CD8-positive, alpha-beta memory T cell (primary cell): ENCODE measurements at regions not wholly inside any gene's neighbourhood (a gene's known extent, or its start where the extent isn't known, plus 50 kb on each side); places are given as distances from the start of the nearest gene placed in this dataset.

Source experiments
- CTCF ChIA-PET: fragments of 350-600 bp; sonication (Branson Sonifier 250); formaldehyde crosslinking; loops from one replicate; lab custom pipeline; 2021; ENCODE audit warnings: antibody characterized with exemption; lab: Charles Lee
- POLR2A ChIA-PET: fragments of 350-600 bp; sonication (Branson Sonifier 250); formaldehyde crosslinking; loops from one replicate; lab custom pipeline; 2021; ENCODE audit warnings: antibody characterized with exemption; lab: Charles Lee
- DNase-seq, 5 donors: peaks; one replicate each; pipeline versions ENCODE4 v3.0.0 to v3.0.0-alpha.2; 2020 to 2022; ENCODE audit warnings: mixed read lengths in 1 of 5
- H3K27ac ChIP-seq: one replicate; pipeline ENCODE4 v1.7.0; 2013; ENCODE audit warnings: low read depth, mild to moderate bottlenecking, low read length, moderate library complexity
- H3K27me3 ChIP-seq: 2 replicates; pipeline ENCODE4 v1.7.0; 2013; ENCODE audit warnings: low read length, mild to moderate bottlenecking; ENCODE audit not compliant: insufficient read depth, poor library complexity, severe bottlenecking
- H3K36me3 ChIP-seq: 2 replicates; pipeline ENCODE4 v1.7.0; 2013; ENCODE audit warnings: mild to moderate bottlenecking, low read length, moderate library complexity; ENCODE audit not compliant: insufficient read depth
- H3K4me1 ChIP-seq: 2 replicates; pipeline ENCODE4 v1.7.0; 2013; ENCODE audit warnings: mild to moderate bottlenecking, low read length, moderate library complexity; ENCODE audit not compliant: insufficient read depth
- H3K4me3 ChIP-seq: 2 replicates; pipeline ENCODE4 v1.7.0; 2013; ENCODE audit warnings: mild to moderate bottlenecking, low read length
- H3K9me3 ChIP-seq: 2 replicates; pipeline ENCODE4 v1.7.0; 2013; ENCODE audit warnings: mild to moderate bottlenecking, low read length
- H3K27ac Mint-ChIP-seq, 8 donors: one replicate each; pipeline ENCODE4 v1.8.0; 2020 to 2021; ENCODE audit warnings: mixed read lengths in 8 of 8, mild to moderate bottlenecking in 6 of 8, inconsistent platforms in 3 of 8, moderate library complexity in 3 of 8
- H3K27me3 Mint-ChIP-seq, 2 donors: one replicate each; pipeline ENCODE4 v1.8.0; 2020 to 2021; ENCODE audit warnings: mixed read lengths in 2 of 2, mild to moderate bottlenecking in 1 of 2, moderate library complexity in 1 of 2
- H3K36me3 Mint-ChIP-seq, 3 donors: one replicate each; pipeline ENCODE4 v1.8.0; 2020 to 2021; ENCODE audit warnings: mixed read lengths in 3 of 3, inconsistent platforms in 1 of 3, mild to moderate bottlenecking in 1 of 3
- H3K4me1 Mint-ChIP-seq, 3 donors: one replicate each; pipeline ENCODE4 v1.8.0; 2020 to 2021; ENCODE audit warnings: mixed read lengths in 3 of 3, inconsistent platforms in 1 of 3, mild to moderate bottlenecking in 1 of 3
- H3K4me3 Mint-ChIP-seq, 7 donors: one replicate each; pipeline ENCODE4 v1.8.0; 2020 to 2021; ENCODE audit warnings: mixed read lengths in 7 of 7, mild to moderate bottlenecking in 6 of 7, moderate library complexity in 4 of 7, inconsistent platforms in 2 of 7
- H3K9me3 Mint-ChIP-seq, 5 donors: one replicate each; pipeline ENCODE4 v1.8.0; 2020 to 2022; ENCODE audit warnings: mixed read lengths in 5 of 5, mild to moderate bottlenecking in 3 of 5, moderate library complexity in 2 of 5, inconsistent platforms in 1 of 5

- Mint-ChIP-seq H3K27ac (no peak overlapping the region), H3K27me3 (peaks cover 8 to 15% of the 10 kb centered on the region in 2 donors), H3K9me3 (peaks cover 0 to 3% (median 0%) of the 10 kb centered on the region in 5 donors), H3K4me3 (no peak overlapping the region), H3K36me3 (no peaks in the 10 kb centered on the region), H3K4me1 (peaks cover 0 to 4% (median 0%) of the 10 kb centered on the region in 3 donors)
- DNase-seq, result no peak
- Histone ChIP-seq H3K36me3 (no peaks in the 10 kb centered on the region), H3K4me3 (no peak overlapping the region), H3K27ac (no peak overlapping the region), H3K27me3 (no peaks in the 10 kb centered on the region), H3K9me3 (no peaks in the 10 kb centered on the region), H3K4me1 (no peaks in the 10 kb centered on the region)
- POLR2A ChIA-PET, result no interaction called here
- CTCF ChIA-PET, result no interaction called here
Observed at GRCh38 chr6:43973357-43973756, 153.9 kb downstream of the MRPL14 start.

GRCh38 chr6:43972913-43973300 lies 154.3 kb downstream of the MRPL14 start:
- peaks cover 0 to 4% (median 0%) of the 10 kb centered on the region in 3 donors for H3K4me1 Mint-ChIP-seq
- Histone ChIP-seq H3K9me3 (no peaks in the 10 kb centered on the region), H3K4me3 (no peak overlapping the region), H3K36me3 (no peaks in the 10 kb centered on the region), H3K27ac (peak overlapping the region; percentile 39), H3K27me3 (no peaks in the 10 kb centered on the region), H3K4me1 (no peaks in the 10 kb centered on the region)
- H3K27ac Mint-ChIP-seq, result no peak overlapping the region
- H3K36me3 Mint-ChIP-seq, result no peaks in the 10 kb centered on the region
- no peak overlapping the region for H3K4me3 Mint-ChIP-seq
- H3K27me3 Mint-ChIP-seq, result peaks cover 10 to 12% of the 10 kb centered on the region in 2 donors
- POLR2A ChIA-PET, result no interaction called here
- H3K9me3 Mint-ChIP-seq, result peaks cover 0 to 3% (median 0%) of the 10 kb centered on the region in 5 donors
- DNase-seq, result no peak
- CTCF ChIA-PET, result no interaction called here

GRCh38 chr6:43972179-43972912 lies 154.9 kb downstream of the MRPL14 start:
- Mint-ChIP-seq H3K27ac (no peak overlapping the region), H3K9me3 (peaks cover 0 to 3% (median 0%) of the 10 kb centered on the region in 5 donors), H3K27me3 (peaks cover 8 to 10% of the 10 kb centered on the region in 2 donors), H3K4me3 (no peak overlapping the region), H3K36me3 (no peaks in the 10 kb centered on the region), H3K4me1 (no peaks in the 10 kb centered on the region)
- no peaks in the 10 kb centered on the region for H3K9me3 ChIP-seq
- no peak overlapping the region for H3K4me3 ChIP-seq
- H3K4me1 ChIP-seq, result no peaks in the 10 kb centered on the region
- no peak for DNase-seq
- CTCF ChIA-PET, result no interaction called here
- peak overlapping the region; percentile 78 for H3K27ac ChIP-seq
- no peaks in the 10 kb centered on the region for H3K36me3 ChIP-seq
- POLR2A ChIA-PET, result no interaction called here
- no peaks in the 10 kb centered on the region for H3K27me3 ChIP-seq

DNA sequence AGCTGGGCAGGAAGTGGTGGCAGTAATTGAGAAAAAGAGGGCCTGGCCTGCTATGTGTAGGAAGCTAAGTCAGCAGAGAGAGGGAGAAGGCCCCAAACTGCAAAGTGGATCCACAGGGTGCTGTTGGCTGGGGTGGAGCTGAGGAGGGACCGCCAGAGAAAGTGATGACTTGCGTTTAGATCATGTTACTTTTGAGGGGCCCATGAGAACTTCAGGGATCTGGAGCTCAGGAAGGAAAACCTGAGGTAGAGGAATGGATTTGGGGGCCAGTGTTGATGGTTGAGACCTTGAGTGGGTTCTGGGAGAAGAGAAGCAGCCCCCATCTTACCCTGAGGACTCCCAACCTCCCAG lies 155.5 kb downstream of the MRPL14 start:
- no peaks in the 10 kb centered on the region for H3K36me3 Mint-ChIP-seq

GRCh38 chr6:43970913-43971775 lies 156.1 kb downstream of the MRPL14 start:
- POLR2A ChIA-PET, result interaction anchor here (0.6 kb wide), 1 partner anchor 436 kb away, joined by 3 read pairs; no protein-coding TSS in a partner anchor
- Mint-ChIP-seq H3K4me3 (no peak overlapping the region), H3K4me1 (no peaks in the 10 kb centered on the region), H3K9me3 (no peaks in the 10 kb centered on the region), H3K27me3 (peaks cover 3 to 16% of the 10 kb centered on the region in 2 donors), H3K36me3 (no peaks in the 10 kb centered on the region), H3K27ac (no peak overlapping the region)
- no peaks in the 10 kb centered on the region for H3K27me3 ChIP-seq
- CTCF ChIA-PET, result no interaction called here
- H3K4me1 ChIP-seq, result no peaks in the 10 kb centered on the region
- H3K27ac ChIP-seq, result peak overlapping the region; percentile 78
- H3K9me3 ChIP-seq, result no peaks in the 10 kb centered on the region
- no peak for DNase-seq
- H3K36me3 ChIP-seq, result no peaks in the 10 kb centered on the region
- no peak overlapping the region for H3K4me3 ChIP-seq

More for the DNA sequence above, 155.5 kb downstream of the MRPL14 start:
- no peak for DNase-seq
- H3K4me3 ChIP-seq, result no peak overlapping the region
- H3K4me1 ChIP-seq, result no peaks in the 10 kb centered on the region
- peaks cover 6 to 11% of the 10 kb centered on the region in 2 donors for H3K27me3 Mint-ChIP-seq
- POLR2A ChIA-PET, result no interaction called here
- H3K9me3 ChIP-seq, result no peaks in the 10 kb centered on the region
- no peaks in the 10 kb centered on the region for H3K4me1 Mint-ChIP-seq
- H3K36me3 ChIP-seq, result no peaks in the 10 kb centered on the region
- H3K4me3 Mint-ChIP-seq, result no peak overlapping the region
- no peaks in the 10 kb centered on the region for H3K27me3 ChIP-seq
- peaks cover 0 to 2% (median 0%) of the 10 kb centered on the region in 5 donors for H3K9me3 Mint-ChIP-seq
- CTCF ChIA-PET, result no interaction called here
- H3K27ac ChIP-seq, result peak overlapping the region; percentile 78
- H3K27ac Mint-ChIP-seq, result no peak overlapping the region

GRCh38 chr6:43970068-43970912 lies 157.0 kb downstream of the MRPL14 start:
- no peaks in the 10 kb centered on the region for H3K36me3 ChIP-seq
- H3K4me3 Mint-ChIP-seq, result no peak overlapping the region
- CTCF ChIA-PET, result no interaction called here
- H3K4me1 ChIP-seq, result no peaks in the 10 kb centered on the region
- H3K27ac Mint-ChIP-seq, result no peak overlapping the region
- no peaks in the 10 kb centered on the region for H3K36me3 Mint-ChIP-seq
- H3K27me3 Mint-ChIP-seq, result peaks cover 8 to 17% of the 10 kb centered on the region in 2 donors
- H3K27me3 ChIP-seq, result no peaks in the 10 kb centered on the region
- H3K27ac ChIP-seq, result peak overlapping the region; percentile 78
- DNase-seq, result no peak
- no peak overlapping the region for H3K4me3 ChIP-seq
- no peaks in the 10 kb centered on the region for H3K4me1 Mint-ChIP-seq
- POLR2A ChIA-PET, result interaction anchor here (0.6 kb wide), 1 partner anchor 437 kb away, joined by 3 read pairs; no protein-coding TSS in a partner anchor
- no peaks in the 10 kb centered on the region for H3K9me3 ChIP-seq
- H3K9me3 Mint-ChIP-seq, result no peaks in the 10 kb centered on the region

GRCh38 chr6:43969158-43969981 lies 157.9 kb downstream of the MRPL14 start:
- no peaks in the 10 kb centered on the region for H3K9me3 Mint-ChIP-seq

More at GRCh38 chr6:43969158-43969981, 157.9 kb downstream of the MRPL14 start:
- Mint-ChIP-seq H3K4me1 (no peaks in the 10 kb centered on the region), H3K27ac (no peak overlapping the region), H3K27me3 (peaks cover 10 to 17% of the 10 kb centered on the region in 2 donors), H3K36me3 (no peaks in the 10 kb centered on the region), H3K4me3 (no peak overlapping the region)
- no peak for DNase-seq
- Histone ChIP-seq H3K27me3 (no peaks in the 10 kb centered on the region), H3K36me3 (no peaks in the 10 kb centered on the region), H3K4me1 (no peaks in the 10 kb centered on the region), H3K27ac (peak overlapping the region; percentile 78), H3K9me3 (no peaks in the 10 kb centered on the region), H3K4me3 (no peak overlapping the region)
- POLR2A ChIA-PET, result no interaction called here
- CTCF ChIA-PET, result no interaction called here
